VCaP (cell line): ENCODE measurements at regions not wholly inside any gene's neighbourhood (a gene's known extent, or its start where the extent isn't known, plus 50 kb on each side); places are given as distances from the start of the nearest gene placed in this dataset.
"Not testable (repeated sequence)": the region's sequence is repeated elsewhere in the genome, so short reads cannot be mapped to it uniquely, and the experiment has no call there.

Experiments used
- H3K27ac ChIP-seq: fragments of 450-650 bp; 2 replicates; pipeline ENCODE4 v1.5.1; 2017
- CTCF ChIP-seq: fragments of 450-650 bp; conservative IDR thresholded peaks from 2 replicates; pipeline ENCODE4 v1.5.1; 2017; ENCODE audit warnings: mild to moderate bottlenecking, moderate library complexity

DNA sequence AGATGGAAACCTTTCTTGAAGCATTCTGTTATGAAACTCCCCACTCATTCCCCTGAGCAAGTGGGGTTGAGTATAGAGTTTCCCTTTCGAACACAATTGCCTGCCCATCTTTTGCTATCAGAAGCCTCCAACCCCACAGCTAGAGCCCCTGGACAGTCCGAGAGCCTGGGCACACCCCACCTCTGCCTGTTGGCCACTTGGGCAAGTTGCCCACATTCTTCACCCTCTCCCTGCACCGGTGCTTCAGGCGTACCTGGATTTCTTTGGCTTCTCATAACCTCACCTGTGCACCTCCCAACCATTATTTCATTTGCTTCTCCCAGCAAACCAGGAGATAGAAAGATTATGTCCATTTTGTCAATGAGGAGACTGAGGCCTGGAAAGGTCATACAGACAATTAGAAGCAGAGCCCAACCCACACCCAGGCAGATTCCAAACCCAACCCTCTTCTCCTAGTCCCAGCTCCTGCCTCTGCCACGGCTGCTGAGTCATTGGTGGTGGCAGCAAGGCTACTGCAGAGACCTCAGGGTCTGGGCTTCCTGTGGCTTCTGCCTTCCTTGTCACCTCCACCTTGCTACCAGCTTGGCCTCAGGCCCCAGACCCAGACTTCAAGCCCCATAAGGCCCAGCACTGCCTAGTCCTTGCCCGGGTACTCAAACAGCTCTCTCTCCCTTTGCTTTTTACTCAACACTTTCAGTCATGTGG, 118.7 kb upstream of the ZBTB40 start:
- no peak overlapping the region for H3K27ac ChIP-seq
- no peak for TF ChIP-seq CTCF

GRCh38 chr1:22333516-22334121, 118.0 kb upstream of the ZBTB40 start:
- no peak for TF ChIP-seq CTCF
- H3K27ac ChIP-seq = no peak overlapping the region

DNA sequence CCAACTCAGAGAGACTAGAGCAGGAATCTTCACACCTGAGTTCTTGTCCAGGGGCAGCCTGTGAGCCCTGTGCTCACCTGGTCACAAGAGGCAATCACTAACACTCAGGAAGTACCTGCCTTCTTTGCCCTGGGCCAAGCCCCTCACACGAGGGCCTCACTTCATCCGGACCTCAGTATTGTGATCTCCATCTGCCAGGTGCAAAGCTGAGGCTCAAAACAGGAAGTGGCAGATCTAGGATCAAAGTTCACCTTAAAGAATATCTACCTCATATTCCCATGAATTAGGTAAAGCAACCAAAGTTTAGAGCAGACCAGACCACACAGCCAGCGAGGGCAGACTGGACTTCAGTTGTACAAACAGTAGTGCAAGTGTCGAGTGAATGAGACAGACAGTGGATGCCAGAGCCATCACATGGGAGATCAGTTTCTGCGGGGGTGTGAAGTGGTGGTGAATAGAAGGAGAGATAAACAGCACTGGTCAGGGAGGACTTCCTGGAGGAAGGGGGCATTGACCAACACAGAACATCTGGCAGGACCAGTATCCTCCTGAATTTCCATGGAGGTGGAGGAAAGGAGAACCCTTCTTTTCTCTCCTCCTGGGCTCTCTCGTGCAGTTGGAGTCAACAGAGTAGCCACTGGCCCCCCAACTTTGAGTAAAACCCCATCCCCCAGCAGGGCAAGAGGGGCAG, 116.6 kb upstream of the ZBTB40 start:
- H3K27ac ChIP-seq = no peak overlapping the region
- TF ChIP-seq CTCF = no peak

- H3K27ac ChIP-seq = not testable (repeated sequence)
These were observed 115.4 kb upstream of the ZBTB40 start for GRCh38 chr1:22336274-22336673.

DNA sequence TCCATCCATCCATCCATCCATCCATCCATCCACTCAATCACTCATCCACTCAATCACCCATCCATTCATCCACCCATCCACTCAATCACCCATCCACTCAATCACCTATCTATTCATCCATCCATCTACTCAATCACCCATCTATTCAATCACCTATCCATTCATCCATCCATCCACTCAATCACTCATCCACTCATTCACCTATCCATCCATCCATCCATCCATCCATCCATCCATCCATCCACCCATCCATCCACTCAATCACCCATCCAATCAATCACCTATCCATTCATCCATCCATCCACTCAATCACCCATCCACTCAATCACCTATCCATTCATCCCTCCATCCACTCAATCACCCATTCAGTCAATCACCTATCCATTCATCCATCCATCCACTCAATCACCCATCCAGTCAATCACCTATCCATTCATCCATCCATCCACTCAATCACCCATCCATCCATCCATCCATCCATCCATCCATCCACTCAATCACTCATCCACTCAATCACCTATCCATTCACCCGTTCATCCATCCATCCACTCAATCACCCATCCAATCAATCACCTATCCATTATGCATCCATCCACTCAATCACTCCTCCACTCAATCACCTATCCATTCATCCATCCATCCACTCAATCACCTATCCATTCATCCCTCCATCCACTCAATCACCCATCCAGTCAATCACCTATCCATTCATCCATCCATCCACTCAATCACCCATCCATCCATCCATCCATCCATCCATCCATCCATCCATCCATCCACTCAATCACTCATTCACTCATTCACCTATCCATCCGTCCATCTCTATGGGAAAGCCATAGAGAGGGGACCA, 114.7 kb upstream of the ZBTB40 start:
- H3K27ac ChIP-seq = not testable (repeated sequence)

GRCh38 chr1:22338071-22338765, 113.4 kb upstream of the ZBTB40 start:
- no peak for TF ChIP-seq CTCF
- no peak overlapping the region for H3K27ac ChIP-seq

DNA sequence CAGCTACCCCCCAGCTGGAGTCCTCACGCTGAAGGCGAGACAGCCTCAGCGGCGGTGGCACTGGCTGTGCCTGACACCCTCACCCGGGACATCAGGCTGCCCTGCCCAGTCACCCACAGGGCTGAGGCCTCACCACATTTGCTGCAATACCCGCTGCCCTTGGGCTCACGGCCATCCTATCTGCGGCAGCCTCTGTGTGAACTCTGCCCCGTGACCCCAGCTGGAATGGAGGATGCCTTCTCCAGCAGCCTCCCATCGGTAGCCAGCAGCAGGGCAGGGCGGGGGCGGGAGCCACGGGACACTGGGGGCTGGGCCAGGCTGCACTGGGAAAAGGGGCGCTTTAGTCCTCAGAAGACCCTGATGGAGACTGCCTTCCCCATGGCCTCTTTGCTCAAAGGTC, 112.4 kb upstream of the ZBTB40 start:
- no peak overlapping the region for H3K27ac ChIP-seq
- TF ChIP-seq CTCF = no peak

- TF ChIP-seq CTCF = no peak
- H3K27ac ChIP-seq = no peak overlapping the region
These were observed 111.6 kb upstream of the ZBTB40 start for GRCh38 chr1:22340066-22340465.
